ENCODE measurements at regions not wholly inside any gene's neighbourhood (a gene's known extent, or its start where the extent isn't known, plus 50 kb on each side); places are given as distances from the start of the nearest gene placed in this dataset.

- TF ChIP-seq ZNF462 (CRISPR knock-in tag; IDR thresholded peaks at IDR 0.05) = no peak
- no peak for TF ChIP-seq CREB1 (CRISPR knock-in tag; IDR thresholded peaks at IDR 0.05; ENCODE audit: low read depth)
- TF ChIP-seq CTCF (conservative IDR thresholded peaks at IDR 0.05; ENCODE audit: low read depth in 2 of 2) = no peak
- TF ChIP-seq ZNF114 (CRISPR knock-in tag; IDR thresholded peaks at IDR 0.05) = no peak
These were observed 1516.4 kb downstream of the EFNB2 start (continued) for GRCh38 chr13:105019073-105019472.

GRCh38 chr13:105016266-105016665 lies 1519.2 kb downstream of the EFNB2 start:
- Mint-ChIP-seq H3K9me3 (no peaks in the 10 kb centered on the region), H3K36me3 (ENCODE audit: low read depth) (no peaks in the 10 kb centered on the region), H3K4me1 (peaks cover 11% of the 10 kb centered on the region; the same call in 2 of the 3 replicates), H3K27me3 (ENCODE audit: insufficient read depth, low read depth, poor library complexity) (no peaks in the 10 kb centered on the region), H3K27ac (no peak overlapping the region), H3K4me3 (no peak overlapping the region)
- H3K27me3 ChIP-seq (ENCODE audit: insufficient read depth) = no peaks in the 10 kb centered on the region
- H4K20me1 ChIP-seq (replicated peaks; ENCODE audit: insufficient read depth) = no peaks in the 10 kb centered on the region
- no peak overlapping the region for H3K4me2 ChIP-seq
- ATAC-seq = no peak
- no peak overlapping the region for H3K27ac ChIP-seq (ENCODE audit: low read depth)
- no peaks in the 10 kb centered on the region for H3F3A ChIP-seq (replicated peaks; ENCODE audit: low read depth)
- H3K79me2 ChIP-seq (replicated peaks; ENCODE audit: insufficient read depth) = no peaks in the 10 kb centered on the region
- peaks cover 9% of the 10 kb centered on the region; the same call in 1 of the 2 replicates for H3K4me1 ChIP-seq (ENCODE audit: insufficient read depth)
- H2AFZ ChIP-seq = no peak overlapping the region
- DNase-seq (ENCODE audit: low spot score) = no peak
- no peaks in the 10 kb centered on the region for H3K9me2 ChIP-seq (ENCODE audit: insufficient read depth)
- H3K36me3 ChIP-seq (ENCODE audit: insufficient read depth) = no peaks in the 10 kb centered on the region
- no peak overlapping the region for H3K4me3 ChIP-seq
- TF ChIP-seq STAT1 (IDR thresholded peaks at IDR 0.05; ENCODE audit: unreplicated experiment) (no peak), EZH2phosphoT487 (IDR thresholded peaks at IDR 0.05; ENCODE audit: unreplicated experiment) (no peak), POLR2AphosphoS5 (IDR thresholded peaks at IDR 0.05; ENCODE audit: low read depth) (no peak), ETS1 (IDR thresholded peaks at IDR 0.05) (no peak), CTCF (conservative IDR thresholded peaks at IDR 0.05; ENCODE audit: low read depth in 2 of 2) (no peak), CREB1 (CRISPR knock-in tag; IDR thresholded peaks at IDR 0.05; ENCODE audit: low read depth) (no peak), EZH2 (IDR thresholded peaks at IDR 0.05; ENCODE audit: low read depth, unreplicated experiment) (no peak), JUNB (IDR thresholded peaks at IDR 0.05; ENCODE audit: unreplicated experiment) (no peak), NANOG (IDR thresholded peaks at IDR 0.05; ENCODE audit: borderline replicate concordance) (no peak), ZNF331 (CRISPR knock-in tag; IDR thresholded peaks at IDR 0.05; ENCODE audit: low read depth) (no peak), ZNF114 (CRISPR knock-in tag; IDR thresholded peaks at IDR 0.05) (no peak)

Measured in GM23338 (cell line).